Right lobe of liver (tissue), 4 donors: ENCODE measurements at regions not wholly inside any gene's neighbourhood (a gene's known extent, or its start where the extent isn't known, plus 50 kb on each side); places are given as distances from the start of the nearest gene placed in this dataset.

Source experiments
- POLR2A ChIP-seq: fragments of 450-650 bp; IDR thresholded peaks from one replicate; pipeline ENCODE4 v1.6.1; 2017; ENCODE audit warnings: antibody characterized with exemption, mild to moderate bottlenecking
- TF ChIP-seq, protein P1 (sequence below), 4 donors: fragments of 200-600 bp in 3 of 4; fragments of 450-650 bp in 1 of 4; IDR thresholded peaks; one replicate each; pipeline versions ENCODE4 v1.5.1 to v1.8.0; 2016 to 2022; ENCODE audit warnings: antibody characterized with exemption in 4 of 4, mild to moderate bottlenecking in 2 of 4
- donor health status: DM: no; HTN: no; CAD: no.
- donor health status: DM: no; HTN: no; CAD: no.
- donor health status: DM: no; HTN: yes; CAD: no.

DNA sequence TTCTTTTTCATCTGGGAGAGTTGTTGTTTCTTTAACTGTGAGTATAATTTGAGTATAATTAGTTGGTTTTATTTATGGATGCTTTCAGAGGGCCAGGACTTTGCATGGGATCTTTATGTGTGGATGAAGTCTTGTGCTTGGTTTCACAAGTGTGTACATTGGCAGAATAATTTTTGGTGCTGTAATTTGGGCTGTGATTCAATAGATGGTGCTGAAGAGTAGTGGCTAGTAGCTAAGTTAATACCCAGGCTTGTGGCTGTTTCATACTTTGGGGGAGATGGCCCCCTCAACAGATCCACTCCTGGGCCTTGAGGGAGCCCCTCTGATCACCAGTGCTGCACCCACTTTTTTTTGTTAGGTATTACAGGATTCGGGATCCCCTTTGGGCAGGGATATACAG, 1142.4 kb downstream of the SLITRK1 start:
- TF ChIP-seq, protein P1, sequence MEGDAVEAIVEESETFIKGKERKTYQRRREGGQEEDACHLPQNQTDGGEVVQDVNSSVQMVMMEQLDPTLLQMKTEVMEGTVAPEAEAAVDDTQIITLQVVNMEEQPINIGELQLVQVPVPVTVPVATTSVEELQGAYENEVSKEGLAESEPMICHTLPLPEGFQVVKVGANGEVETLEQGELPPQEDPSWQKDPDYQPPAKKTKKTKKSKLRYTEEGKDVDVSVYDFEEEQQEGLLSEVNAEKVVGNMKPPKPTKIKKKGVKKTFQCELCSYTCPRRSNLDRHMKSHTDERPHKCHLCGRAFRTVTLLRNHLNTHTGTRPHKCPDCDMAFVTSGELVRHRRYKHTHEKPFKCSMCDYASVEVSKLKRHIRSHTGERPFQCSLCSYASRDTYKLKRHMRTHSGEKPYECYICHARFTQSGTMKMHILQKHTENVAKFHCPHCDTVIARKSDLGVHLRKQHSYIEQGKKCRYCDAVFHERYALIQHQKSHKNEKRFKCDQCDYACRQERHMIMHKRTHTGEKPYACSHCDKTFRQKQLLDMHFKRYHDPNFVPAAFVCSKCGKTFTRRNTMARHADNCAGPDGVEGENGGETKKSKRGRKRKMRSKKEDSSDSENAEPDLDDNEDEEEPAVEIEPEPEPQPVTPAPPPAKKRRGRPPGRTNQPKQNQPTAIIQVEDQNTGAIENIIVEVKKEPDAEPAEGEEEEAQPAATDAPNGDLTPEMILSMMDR (IDR thresholded peaks at IDR 0.05): peak in 1 of 4 donors; percentile 5
- TF ChIP-seq POLR2A: no peak
